ENCODE measurements at regions not wholly inside any gene's neighbourhood (a gene's known extent, or its start where the extent isn't known, plus 50 kb on each side); places are given as distances from the start of the nearest gene placed in this dataset.

GRCh38 chr18:78857314-78858150, 122.1 kb upstream of the SALL3 start:
- TF ChIP-seq, protein P1, sequence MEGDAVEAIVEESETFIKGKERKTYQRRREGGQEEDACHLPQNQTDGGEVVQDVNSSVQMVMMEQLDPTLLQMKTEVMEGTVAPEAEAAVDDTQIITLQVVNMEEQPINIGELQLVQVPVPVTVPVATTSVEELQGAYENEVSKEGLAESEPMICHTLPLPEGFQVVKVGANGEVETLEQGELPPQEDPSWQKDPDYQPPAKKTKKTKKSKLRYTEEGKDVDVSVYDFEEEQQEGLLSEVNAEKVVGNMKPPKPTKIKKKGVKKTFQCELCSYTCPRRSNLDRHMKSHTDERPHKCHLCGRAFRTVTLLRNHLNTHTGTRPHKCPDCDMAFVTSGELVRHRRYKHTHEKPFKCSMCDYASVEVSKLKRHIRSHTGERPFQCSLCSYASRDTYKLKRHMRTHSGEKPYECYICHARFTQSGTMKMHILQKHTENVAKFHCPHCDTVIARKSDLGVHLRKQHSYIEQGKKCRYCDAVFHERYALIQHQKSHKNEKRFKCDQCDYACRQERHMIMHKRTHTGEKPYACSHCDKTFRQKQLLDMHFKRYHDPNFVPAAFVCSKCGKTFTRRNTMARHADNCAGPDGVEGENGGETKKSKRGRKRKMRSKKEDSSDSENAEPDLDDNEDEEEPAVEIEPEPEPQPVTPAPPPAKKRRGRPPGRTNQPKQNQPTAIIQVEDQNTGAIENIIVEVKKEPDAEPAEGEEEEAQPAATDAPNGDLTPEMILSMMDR (IDR thresholded peaks at IDR 0.05): no peak
- TF ChIP-seq POLR2AphosphoS5 (IDR thresholded peaks at IDR 0.05; ENCODE audit: insufficient read depth in 1 of 2, low read depth in 1 of 2): no peak

All from vagina (tissue), 2 donors.